H1 (cell line): ENCODE measurements at regions not wholly inside any gene's neighbourhood (a gene's known extent, or its start where the extent isn't known, plus 50 kb on each side); places are given as distances from the start of the nearest gene placed in this dataset.

Source experiments
- BACH1 ChIP-seq: IDR thresholded peaks from 2 replicates; pipeline ENCODE4 v1.6.1; 2012; ENCODE audit warnings: low read length, improper control_type of control experiment
- KDM4A ChIP-seq: IDR thresholded peaks from one replicate; pipeline ENCODE4 v1.7.1; 2012; ENCODE audit warnings: low read depth, mild to moderate bottlenecking, moderate library complexity, low read length, inconsistent platforms; ENCODE audit not compliant: severe bottlenecking
- MAX ChIP-seq: IDR thresholded peaks from 2 replicates; pipeline ENCODE4 v1.6.1; 2012; ENCODE audit warnings: inconsistent platforms
- PHF8 ChIP-seq: fragments of 200-600 bp; sonication (generic); conservative IDR thresholded peaks from 2 replicates; pipeline ENCODE4 v1.7.1; 2012; ENCODE audit warnings: low read depth, mild to moderate bottlenecking, inconsistent platforms, low read length, moderate library complexity
- POLR2A ChIP-seq, 2 experiments: IDR thresholded peaks; 1 replicate in 1 of 2; 2 replicates in 1 of 2; pipeline ENCODE4 v1.6.1; 2011; ENCODE audit warnings: low read depth in 2 of 2, low read length in 2 of 2, mild to moderate bottlenecking in 2 of 2; ENCODE audit errors: control extremely low read depth in 1 of 2
- RXRA ChIP-seq: IDR thresholded peaks from 2 replicates; pipeline ENCODE4 v1.6.1; 2011; ENCODE audit warnings: low read depth, mild to moderate bottlenecking, low read length, moderate library complexity; ENCODE audit not compliant: insufficient read depth
- SIX5 ChIP-seq: IDR thresholded peaks from 2 replicates; pipeline ENCODE4 v1.6.1; 2011; ENCODE audit warnings: mild to moderate bottlenecking, low read depth, low read length
- SP2 ChIP-seq: IDR thresholded peaks from 2 replicates; pipeline ENCODE4 v1.6.1; 2012; ENCODE audit warnings: mild to moderate bottlenecking, low read length, inconsistent platforms
- TF ChIP-seq, protein P1 (sequence below): fragments of 300-600 bp; sonication (generic); IDR thresholded peaks from 2 replicates; pipeline ENCODE4 v1.7.1; 2012; ENCODE audit warnings: low read length, moderate library complexity, mild to moderate bottlenecking, inconsistent platforms; ENCODE audit not compliant: insufficient replicate concordance

DNA sequence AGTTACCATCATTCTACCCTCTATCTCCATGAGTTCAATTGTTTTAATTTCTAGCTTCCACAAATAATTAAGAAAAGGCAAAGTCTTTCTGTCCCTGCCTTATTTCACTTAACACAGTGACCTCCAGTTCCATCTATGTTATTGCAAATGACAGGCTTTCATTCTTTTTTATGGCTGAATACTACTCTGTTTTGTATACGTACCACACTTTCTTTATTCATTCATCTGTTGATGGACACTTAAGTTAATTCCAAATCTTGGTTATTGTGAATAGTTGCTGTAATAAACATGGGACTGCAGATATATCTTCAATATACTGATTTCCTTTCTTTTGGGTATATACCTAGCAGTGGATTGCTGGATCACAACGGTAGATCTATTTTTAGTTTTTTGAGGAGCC is 314.1 kb downstream of the SV2B start (continued):
- TF ChIP-seq, protein P1, sequence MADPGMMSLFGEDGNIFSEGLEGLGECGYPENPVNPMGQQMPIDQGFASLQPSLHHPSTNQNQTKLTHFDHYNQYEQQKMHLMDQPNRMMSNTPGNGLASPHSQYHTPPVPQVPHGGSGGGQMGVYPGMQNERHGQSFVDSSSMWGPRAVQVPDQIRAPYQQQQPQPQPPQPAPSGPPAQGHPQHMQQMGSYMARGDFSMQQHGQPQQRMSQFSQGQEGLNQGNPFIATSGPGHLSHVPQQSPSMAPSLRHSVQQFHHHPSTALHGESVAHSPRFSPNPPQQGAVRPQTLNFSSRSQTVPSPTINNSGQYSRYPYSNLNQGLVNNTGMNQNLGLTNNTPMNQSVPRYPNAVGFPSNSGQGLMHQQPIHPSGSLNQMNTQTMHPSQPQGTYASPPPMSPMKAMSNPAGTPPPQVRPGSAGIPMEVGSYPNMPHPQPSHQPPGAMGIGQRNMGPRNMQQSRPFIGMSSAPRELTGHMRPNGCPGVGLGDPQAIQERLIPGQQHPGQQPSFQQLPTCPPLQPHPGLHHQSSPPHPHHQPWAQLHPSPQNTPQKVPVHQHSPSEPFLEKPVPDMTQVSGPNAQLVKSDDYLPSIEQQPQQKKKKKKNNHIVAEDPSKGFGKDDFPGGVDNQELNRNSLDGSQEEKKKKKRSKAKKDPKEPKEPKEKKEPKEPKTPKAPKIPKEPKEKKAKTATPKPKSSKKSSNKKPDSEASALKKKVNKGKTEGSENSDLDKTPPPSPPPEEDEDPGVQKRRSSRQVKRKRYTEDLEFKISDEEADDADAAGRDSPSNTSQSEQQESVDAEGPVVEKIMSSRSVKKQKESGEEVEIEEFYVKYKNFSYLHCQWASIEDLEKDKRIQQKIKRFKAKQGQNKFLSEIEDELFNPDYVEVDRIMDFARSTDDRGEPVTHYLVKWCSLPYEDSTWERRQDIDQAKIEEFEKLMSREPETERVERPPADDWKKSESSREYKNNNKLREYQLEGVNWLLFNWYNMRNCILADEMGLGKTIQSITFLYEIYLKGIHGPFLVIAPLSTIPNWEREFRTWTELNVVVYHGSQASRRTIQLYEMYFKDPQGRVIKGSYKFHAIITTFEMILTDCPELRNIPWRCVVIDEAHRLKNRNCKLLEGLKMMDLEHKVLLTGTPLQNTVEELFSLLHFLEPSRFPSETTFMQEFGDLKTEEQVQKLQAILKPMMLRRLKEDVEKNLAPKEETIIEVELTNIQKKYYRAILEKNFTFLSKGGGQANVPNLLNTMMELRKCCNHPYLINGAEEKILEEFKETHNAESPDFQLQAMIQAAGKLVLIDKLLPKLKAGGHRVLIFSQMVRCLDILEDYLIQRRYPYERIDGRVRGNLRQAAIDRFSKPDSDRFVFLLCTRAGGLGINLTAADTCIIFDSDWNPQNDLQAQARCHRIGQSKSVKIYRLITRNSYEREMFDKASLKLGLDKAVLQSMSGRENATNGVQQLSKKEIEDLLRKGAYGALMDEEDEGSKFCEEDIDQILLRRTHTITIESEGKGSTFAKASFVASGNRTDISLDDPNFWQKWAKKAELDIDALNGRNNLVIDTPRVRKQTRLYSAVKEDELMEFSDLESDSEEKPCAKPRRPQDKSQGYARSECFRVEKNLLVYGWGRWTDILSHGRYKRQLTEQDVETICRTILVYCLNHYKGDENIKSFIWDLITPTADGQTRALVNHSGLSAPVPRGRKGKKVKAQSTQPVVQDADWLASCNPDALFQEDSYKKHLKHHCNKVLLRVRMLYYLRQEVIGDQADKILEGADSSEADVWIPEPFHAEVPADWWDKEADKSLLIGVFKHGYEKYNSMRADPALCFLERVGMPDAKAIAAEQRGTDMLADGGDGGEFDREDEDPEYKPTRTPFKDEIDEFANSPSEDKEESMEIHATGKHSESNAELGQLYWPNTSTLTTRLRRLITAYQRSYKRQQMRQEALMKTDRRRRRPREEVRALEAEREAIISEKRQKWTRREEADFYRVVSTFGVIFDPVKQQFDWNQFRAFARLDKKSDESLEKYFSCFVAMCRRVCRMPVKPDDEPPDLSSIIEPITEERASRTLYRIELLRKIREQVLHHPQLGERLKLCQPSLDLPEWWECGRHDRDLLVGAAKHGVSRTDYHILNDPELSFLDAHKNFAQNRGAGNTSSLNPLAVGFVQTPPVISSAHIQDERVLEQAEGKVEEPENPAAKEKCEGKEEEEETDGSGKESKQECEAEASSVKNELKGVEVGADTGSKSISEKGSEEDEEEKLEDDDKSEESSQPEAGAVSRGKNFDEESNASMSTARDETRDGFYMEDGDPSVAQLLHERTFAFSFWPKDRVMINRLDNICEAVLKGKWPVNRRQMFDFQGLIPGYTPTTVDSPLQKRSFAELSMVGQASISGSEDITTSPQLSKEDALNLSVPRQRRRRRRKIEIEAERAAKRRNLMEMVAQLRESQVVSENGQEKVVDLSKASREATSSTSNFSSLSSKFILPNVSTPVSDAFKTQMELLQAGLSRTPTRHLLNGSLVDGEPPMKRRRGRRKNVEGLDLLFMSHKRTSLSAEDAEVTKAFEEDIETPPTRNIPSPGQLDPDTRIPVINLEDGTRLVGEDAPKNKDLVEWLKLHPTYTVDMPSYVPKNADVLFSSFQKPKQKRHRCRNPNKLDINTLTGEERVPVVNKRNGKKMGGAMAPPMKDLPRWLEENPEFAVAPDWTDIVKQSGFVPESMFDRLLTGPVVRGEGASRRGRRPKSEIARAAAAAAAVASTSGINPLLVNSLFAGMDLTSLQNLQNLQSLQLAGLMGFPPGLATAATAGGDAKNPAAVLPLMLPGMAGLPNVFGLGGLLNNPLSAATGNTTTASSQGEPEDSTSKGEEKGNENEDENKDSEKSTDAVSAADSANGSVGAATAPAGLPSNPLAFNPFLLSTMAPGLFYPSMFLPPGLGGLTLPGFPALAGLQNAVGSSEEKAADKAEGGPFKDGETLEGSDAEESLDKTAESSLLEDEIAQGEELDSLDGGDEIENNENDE, result no peak
- TF ChIP-seq POLR2A (IDR thresholded peaks at IDR 0.05; ENCODE audit: control extremely low read depth in 1 of 2, low read depth in 2 of 2, low read length in 2 of 2), result no peak
- no peak for TF ChIP-seq SP2
- TF ChIP-seq RXRA, result no peak
- TF ChIP-seq PHF8, result no peak
- no peak for TF ChIP-seq KDM4A
- TF ChIP-seq SIX5, result no peak
- no peak for TF ChIP-seq BACH1
- TF ChIP-seq MAX, result no peak
